ENCODE measurements at regions not wholly inside any gene's neighbourhood (a gene's known extent, or its start where the extent isn't known, plus 50 kb on each side); places are given as distances from the start of the nearest gene placed in this dataset.

DNA sequence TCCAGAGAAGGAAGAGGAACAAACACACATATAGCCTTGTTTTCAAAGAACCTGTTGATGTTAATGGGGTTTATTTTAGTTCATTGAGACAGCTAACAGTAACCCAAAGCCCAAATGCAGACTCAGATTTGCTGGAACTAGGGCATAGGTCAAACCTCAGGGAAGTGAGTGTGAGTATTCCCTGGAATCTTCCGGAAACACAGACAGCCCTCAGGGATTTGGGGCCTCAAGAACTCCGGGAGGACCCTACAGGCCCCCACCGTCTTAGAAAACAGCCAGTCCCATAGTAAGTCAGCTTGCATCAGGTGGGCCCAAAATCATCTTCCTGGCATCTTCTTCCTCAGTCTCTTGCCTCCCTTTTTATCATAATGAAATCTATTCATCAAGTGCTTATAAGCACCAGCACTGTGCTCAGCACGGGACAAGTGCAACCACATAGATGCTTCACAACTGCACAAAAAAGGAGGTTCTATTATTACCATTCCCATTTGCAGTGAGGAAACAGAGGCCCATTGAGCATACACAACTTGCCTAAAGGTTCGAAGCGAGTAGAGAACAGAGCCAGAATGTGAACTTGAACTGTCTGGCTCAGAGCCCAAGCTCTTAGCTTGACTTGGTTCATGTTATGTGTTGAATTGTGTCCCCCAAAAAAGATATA is 50.2 kb upstream of the BCL11A start:
- no peak overlapping the region for H3K27ac ChIP-seq
- peaks cover 0 to 19% (median 0%) of the 10 kb centered on the region in 4 donors for H3K27me3 ChIP-seq
- no peaks in the 10 kb centered on the region for H3K36me3 ChIP-seq
- no peaks in the 10 kb centered on the region for H3K9me3 ChIP-seq
- no peak for DNase-seq
- peaks cover 0 to 5% (median 0%) of the 10 kb centered on the region in 3 donors for H3K4me1 ChIP-seq
- TF ChIP-seq, protein P1, sequence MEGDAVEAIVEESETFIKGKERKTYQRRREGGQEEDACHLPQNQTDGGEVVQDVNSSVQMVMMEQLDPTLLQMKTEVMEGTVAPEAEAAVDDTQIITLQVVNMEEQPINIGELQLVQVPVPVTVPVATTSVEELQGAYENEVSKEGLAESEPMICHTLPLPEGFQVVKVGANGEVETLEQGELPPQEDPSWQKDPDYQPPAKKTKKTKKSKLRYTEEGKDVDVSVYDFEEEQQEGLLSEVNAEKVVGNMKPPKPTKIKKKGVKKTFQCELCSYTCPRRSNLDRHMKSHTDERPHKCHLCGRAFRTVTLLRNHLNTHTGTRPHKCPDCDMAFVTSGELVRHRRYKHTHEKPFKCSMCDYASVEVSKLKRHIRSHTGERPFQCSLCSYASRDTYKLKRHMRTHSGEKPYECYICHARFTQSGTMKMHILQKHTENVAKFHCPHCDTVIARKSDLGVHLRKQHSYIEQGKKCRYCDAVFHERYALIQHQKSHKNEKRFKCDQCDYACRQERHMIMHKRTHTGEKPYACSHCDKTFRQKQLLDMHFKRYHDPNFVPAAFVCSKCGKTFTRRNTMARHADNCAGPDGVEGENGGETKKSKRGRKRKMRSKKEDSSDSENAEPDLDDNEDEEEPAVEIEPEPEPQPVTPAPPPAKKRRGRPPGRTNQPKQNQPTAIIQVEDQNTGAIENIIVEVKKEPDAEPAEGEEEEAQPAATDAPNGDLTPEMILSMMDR (IDR thresholded peaks at IDR 0.05), result no peak
- no peak for TF ChIP-seq POLR2A (IDR thresholded peaks at IDR 0.05)
- no peak overlapping the region for H3K4me3 ChIP-seq
- 79 to 80% methylated on average over 6 of the region's 6 CpGs for WGBS, 2 donors
- intact Hi-C loops (cut with DNase I), result no loop called here

DNA sequence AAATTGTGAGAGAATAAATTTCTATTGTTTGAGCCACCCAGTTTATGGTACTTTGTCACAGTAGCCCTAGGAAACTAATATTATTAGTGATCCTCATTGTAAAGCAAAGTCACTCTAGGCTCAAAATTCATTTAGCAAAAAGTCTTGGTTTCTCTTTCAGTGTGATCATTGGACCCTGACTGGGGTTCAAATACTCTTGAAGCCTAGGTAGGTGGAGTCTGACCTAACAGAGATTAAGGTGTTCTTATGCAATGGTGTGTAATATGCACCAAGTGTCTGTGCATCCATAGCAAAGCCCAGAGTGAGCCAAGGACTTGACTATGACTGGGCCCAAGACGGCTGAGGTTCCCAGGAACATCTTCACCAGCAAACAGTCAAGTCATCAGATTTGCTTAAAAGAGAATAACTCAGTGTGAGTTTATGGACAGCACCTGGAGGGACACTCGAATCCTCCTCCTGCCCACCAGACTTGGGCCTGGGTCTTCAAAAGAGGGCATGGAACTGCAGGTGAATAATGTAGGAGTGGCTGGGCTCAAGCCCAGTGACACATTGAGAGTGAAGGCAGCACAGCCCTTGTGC is 51.1 kb upstream of the BCL11A start:
- H3K36me3 ChIP-seq, result no peaks in the 10 kb centered on the region
- no peak for DNase-seq
- 94% methylated on average over 2 of the region's 2 CpGs for whole genome bisulfite sequencing, 2 donors
- H3K4me3 ChIP-seq, result no peak overlapping the region
- intact Hi-C loops (cut with DNase I), result no loop called here
- TF ChIP-seq, protein P1 (IDR thresholded peaks at IDR 0.05), result no peak
- no peak for TF ChIP-seq POLR2A (IDR thresholded peaks at IDR 0.05)
- no peak overlapping the region for H3K27ac ChIP-seq
- peaks cover 0 to 5% (median 0%) of the 10 kb centered on the region in 3 donors for H3K4me1 ChIP-seq
- H3K27me3 ChIP-seq, result peaks cover 0 to 12% (median 0%) of the 10 kb centered on the region in 4 donors
- H3K9me3 ChIP-seq, result no peaks in the 10 kb centered on the region

DNA sequence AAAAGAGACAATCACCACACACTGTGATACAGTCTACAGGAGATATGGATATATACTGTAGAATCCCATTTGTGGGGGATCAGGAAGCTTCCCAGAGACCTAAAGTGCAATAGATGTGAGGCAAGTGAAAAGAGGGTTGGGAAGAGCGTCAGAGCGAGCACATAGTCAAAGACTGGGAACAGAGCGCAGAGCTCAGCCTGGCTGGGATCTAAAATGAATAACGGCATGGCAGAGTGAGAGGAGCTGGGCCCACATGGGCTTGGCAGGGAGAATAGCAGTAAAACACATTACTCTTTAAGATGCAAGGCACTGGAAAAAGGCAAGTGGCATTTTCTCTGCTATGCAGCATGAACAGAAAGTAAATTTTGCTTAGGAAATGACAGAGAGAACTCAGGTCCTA is 52.4 kb upstream of the BCL11A start:
- intact Hi-C loops (cut with DNase I), result no loop called here
- Histone ChIP-seq H3K27ac (no peak overlapping the region), H3K9me3 (no peaks in the 10 kb centered on the region), H3K27me3 (peaks cover 0 to 14% (median 0%) of the 10 kb centered on the region in 4 donors), H3K36me3 (no peaks in the 10 kb centered on the region), H3K4me1 (peaks cover 0 to 5% (median 0%) of the 10 kb centered on the region in 3 donors), H3K4me3 (no peak overlapping the region)
- DNase-seq, result no peak
- no peak for TF ChIP-seq POLR2A (IDR thresholded peaks at IDR 0.05)
- TF ChIP-seq, protein P1 (IDR thresholded peaks at IDR 0.05), result no peak
- WGBS, 2 donors, result 87 to 93% methylated on average over 4 of the region's 4 CpGs

DNA sequence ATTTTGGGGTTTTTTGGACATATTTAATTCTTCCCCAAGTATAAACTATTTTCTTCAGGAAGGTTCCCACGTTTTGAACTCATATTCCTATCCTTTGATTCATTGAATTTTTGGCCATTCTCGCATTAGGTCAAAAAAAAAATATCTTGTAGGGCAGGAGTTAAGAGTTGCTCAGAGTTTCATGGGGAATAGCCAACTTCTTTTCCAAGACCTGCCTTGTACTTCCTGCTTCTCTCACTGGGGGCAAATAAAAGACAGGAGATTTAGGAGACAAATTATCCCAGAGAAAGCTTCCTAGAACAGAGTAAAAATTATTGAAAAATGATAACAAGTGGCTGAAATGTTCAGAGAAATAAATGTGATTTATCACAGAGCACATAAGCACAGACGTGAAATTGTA is 55.2 kb upstream of the BCL11A start:
- H3K36me3 ChIP-seq, result no peaks in the 10 kb centered on the region
- TF ChIP-seq, protein P1 (IDR thresholded peaks at IDR 0.05), result no peak
- TF ChIP-seq POLR2A (IDR thresholded peaks at IDR 0.05), result no peak
- WGBS, 2 donors, result 20 to 30% methylated on average over 3 of the region's 3 CpGs
- H3K27me3 ChIP-seq, result peaks cover 0 to 17% (median 0%) of the 10 kb centered on the region in 4 donors
- H3K9me3 ChIP-seq, result no peaks in the 10 kb centered on the region
- no peaks in the 10 kb centered on the region for H3K4me1 ChIP-seq
- no peak for DNase-seq
- no peak overlapping the region for H3K4me3 ChIP-seq
- H3K27ac ChIP-seq, result no peak overlapping the region
- intact Hi-C loops (cut with DNase I), result no loop called here

DNA sequence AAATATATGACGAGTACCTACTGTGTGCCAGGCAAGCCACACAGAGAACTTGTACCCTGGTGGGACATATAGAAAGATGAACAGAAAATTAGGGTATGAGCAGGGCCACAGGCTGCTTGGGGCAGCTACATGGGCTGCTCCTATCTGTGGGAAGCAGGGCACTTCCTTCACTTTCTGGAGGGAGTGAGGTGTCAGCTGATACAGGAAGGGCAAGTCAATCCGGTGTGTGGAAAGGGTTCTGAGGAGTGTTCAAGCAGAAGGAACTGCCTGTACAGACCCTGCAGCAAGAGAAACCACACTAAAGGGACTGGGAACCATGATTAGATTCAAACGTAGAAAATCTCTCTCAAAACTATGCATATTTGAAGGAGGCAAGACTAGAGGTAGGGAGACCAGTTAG is 58.6 kb upstream of the BCL11A start:
- H3K4me1 ChIP-seq, result no peaks in the 10 kb centered on the region
- intact Hi-C loops (cut with DNase I), result no loop called here
- no peaks in the 10 kb centered on the region for H3K9me3 ChIP-seq
- peaks cover 0 to 13% (median 0%) of the 10 kb centered on the region in 4 donors for H3K27me3 ChIP-seq
- WGBS, 2 donors, result 39 to 42% methylated on average over 3 of the region's 3 CpGs
- H3K4me3 ChIP-seq, result no peak overlapping the region
- TF ChIP-seq POLR2A (IDR thresholded peaks at IDR 0.05), result no peak
- TF ChIP-seq, protein P1 (IDR thresholded peaks at IDR 0.05), result no peak
- DNase-seq, result no peak
- no peaks in the 10 kb centered on the region for H3K36me3 ChIP-seq
- no peak overlapping the region for H3K27ac ChIP-seq
